Body of pancreas (tissue), 4 donors: ENCODE measurements at regions not wholly inside any gene's neighbourhood (a gene's known extent, or its start where the extent isn't known, plus 50 kb on each side); places are given as distances from the start of the nearest gene placed in this dataset.

Experiments
- POLR2A ChIP-seq, 3 donors: fragments of 450-650 bp; IDR thresholded peaks; one replicate each; pipeline ENCODE4 v1.6.1; 2016; ENCODE audit warnings: antibody characterized with exemption in 3 of 3, mild to moderate bottlenecking in 2 of 3
- TF ChIP-seq, protein P1 (sequence below), 7 experiments: fragments of 450-650 bp in 4 of 7; fragments of 200-600 bp in 3 of 7; sonication (generic) in 3 of 7; IDR thresholded peaks; one replicate each; pipeline ENCODE4 v1.5.1; 2016 to 2019; ENCODE audit warnings: antibody characterized with exemption in 7 of 7

DNA sequence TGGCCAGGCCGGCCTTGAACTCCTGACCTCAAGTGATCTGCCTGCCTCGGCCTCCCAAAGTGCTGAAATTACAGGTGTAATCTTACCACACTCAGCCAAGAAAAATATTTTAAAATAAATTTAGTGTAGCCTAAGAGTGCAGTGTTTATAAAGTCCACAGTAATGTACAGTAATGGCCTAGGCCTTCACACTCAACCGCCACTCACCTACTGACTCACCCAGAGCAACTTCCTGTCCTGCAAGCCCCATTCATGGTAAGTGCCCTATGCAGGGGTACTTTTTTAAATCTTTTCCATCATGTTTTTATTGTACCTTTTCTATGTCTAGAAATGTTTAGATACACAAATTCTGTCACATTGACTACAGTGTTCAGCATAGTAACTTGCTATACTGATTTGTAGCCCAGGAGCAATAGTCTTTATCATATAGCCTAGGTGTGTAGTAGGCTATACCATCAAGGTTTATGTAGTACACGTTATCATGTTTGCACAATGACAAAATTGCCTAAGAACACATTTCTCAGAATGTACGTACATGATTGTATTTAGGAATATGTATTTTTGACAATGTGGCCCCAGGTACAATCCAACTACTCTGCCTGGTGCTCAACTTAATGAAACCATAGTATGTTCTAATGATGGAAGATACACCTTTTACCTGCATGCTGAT is 455.2 kb downstream of the PCDH7 start:
- TF ChIP-seq POLR2A (IDR thresholded peaks at IDR 0.05) = no peak
- TF ChIP-seq, protein P1, sequence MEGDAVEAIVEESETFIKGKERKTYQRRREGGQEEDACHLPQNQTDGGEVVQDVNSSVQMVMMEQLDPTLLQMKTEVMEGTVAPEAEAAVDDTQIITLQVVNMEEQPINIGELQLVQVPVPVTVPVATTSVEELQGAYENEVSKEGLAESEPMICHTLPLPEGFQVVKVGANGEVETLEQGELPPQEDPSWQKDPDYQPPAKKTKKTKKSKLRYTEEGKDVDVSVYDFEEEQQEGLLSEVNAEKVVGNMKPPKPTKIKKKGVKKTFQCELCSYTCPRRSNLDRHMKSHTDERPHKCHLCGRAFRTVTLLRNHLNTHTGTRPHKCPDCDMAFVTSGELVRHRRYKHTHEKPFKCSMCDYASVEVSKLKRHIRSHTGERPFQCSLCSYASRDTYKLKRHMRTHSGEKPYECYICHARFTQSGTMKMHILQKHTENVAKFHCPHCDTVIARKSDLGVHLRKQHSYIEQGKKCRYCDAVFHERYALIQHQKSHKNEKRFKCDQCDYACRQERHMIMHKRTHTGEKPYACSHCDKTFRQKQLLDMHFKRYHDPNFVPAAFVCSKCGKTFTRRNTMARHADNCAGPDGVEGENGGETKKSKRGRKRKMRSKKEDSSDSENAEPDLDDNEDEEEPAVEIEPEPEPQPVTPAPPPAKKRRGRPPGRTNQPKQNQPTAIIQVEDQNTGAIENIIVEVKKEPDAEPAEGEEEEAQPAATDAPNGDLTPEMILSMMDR (IDR thresholded peaks at IDR 0.05) = no peak
